Muscle of leg (tissue), 3 donors: ENCODE measurements at regions not wholly inside any gene's neighbourhood (a gene's known extent, or its start where the extent isn't known, plus 50 kb on each side); places are given as distances from the start of the nearest gene placed in this dataset.

Experiments used
- DNase-seq: peaks from one replicate; pipeline ENCODE4 v3.0.0; 2013
- H3K27ac ChIP-seq: one replicate; pipeline ENCODE4 v1.5.1; 2013; ENCODE audit warnings: mild to moderate bottlenecking, low read length, control low read depth
- H3K27me3 ChIP-seq: one replicate; pipeline ENCODE4 v1.6.1; 2013; ENCODE audit warnings: low read length; ENCODE audit not compliant: control insufficient read depth, insufficient read depth
- H3K36me3 ChIP-seq: one replicate; pipeline ENCODE4 v1.6.1; 2013; ENCODE audit warnings: low read length; ENCODE audit not compliant: control insufficient read depth, insufficient read depth
- H3K4me1 ChIP-seq: one replicate; pipeline ENCODE4 v1.6.1; 2013; ENCODE audit warnings: low read length; ENCODE audit not compliant: control insufficient read depth, insufficient read depth
- H3K4me3 ChIP-seq: one replicate; pipeline ENCODE4 v1.5.1; 2013; ENCODE audit warnings: low read length, control low read depth
- H3K9me3 ChIP-seq: replicated peaks from 2 replicates; pipeline ENCODE4 v1.6.1; 2013; ENCODE audit warnings: low read depth, low read length; ENCODE audit not compliant: control insufficient read depth
- WGBS: methylation state at CpG from one replicate; pipeline ENCODE4 v1.1.5; 2013; ENCODE audit warnings: missing lambda C conversion rate; ENCODE audit not compliant: insufficient coverage; 5-methylcytosine and 5-hydroxymethylcytosine counted together

DNA sequence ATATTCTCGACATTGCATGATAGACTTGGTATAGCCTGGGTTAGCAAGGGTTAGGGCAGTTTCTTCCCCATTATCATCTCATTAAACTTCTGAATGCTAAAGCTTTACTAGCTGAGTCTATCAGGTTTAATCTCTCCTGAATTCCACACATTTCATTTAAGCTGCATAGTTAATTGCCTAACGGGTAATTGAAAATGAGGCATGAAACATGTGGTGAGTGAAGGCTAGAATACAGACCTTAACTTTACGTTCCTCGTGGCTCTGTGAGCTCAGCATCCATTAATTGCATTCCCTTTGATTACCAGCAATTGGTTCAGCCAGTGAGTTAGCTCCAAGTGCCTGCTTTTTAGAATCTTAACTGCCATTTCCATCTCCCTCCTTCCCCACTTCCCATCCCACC lies 126.5 kb upstream of the MEX3C start:
- no peak overlapping the region for H3K27ac ChIP-seq
- H3K4me1 ChIP-seq = no peaks in the 10 kb centered on the region
- no peaks in the 10 kb centered on the region for H3K9me3 ChIP-seq
- WGBS = 38% methylated on average over 2 of the region's 4 CpGs
- H3K4me3 ChIP-seq = no peak overlapping the region
- H3K27me3 ChIP-seq = no peaks in the 10 kb centered on the region
- no peaks in the 10 kb centered on the region for H3K36me3 ChIP-seq
- DNase-seq = no peak

GRCh38 chr18:51330148-51330547 lies 132.7 kb upstream of the MEX3C start:
- H3K27ac ChIP-seq = no peak overlapping the region
- no peak overlapping the region for H3K4me3 ChIP-seq
- H3K36me3 ChIP-seq = no peaks in the 10 kb centered on the region
- peak; percentile 29 for DNase-seq
- no peaks in the 10 kb centered on the region for H3K9me3 ChIP-seq
- WGBS = no CpG with 5 or more reads among the region's 4 CpGs
- no peaks in the 10 kb centered on the region for H3K27me3 ChIP-seq
- peaks cover 2% of the 10 kb centered on the region for H3K4me1 ChIP-seq

DNA sequence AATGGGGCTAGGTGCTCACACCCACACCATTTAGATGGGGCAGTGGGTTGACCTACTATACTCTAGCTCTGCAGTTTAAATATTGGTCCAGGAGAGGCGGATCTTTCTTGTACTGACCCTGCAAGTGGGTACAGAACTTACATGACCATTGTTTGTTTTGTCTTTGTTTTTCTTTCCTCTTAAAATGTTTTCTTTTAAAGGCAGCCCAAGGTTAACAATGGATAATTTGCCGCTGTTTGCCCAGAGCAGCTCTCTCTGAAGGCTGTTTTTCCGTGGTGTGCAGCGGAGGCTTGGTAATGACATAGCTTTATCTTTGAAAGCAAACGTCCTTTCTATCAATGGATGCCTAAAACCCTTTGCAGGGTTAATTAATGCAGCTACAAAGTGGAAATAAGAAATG lies 133.3 kb upstream of the MEX3C start:
- Histone ChIP-seq H3K36me3 (no peaks in the 10 kb centered on the region), H3K27ac (no peak overlapping the region), H3K27me3 (no peaks in the 10 kb centered on the region), H3K4me3 (no peak overlapping the region), H3K9me3 (no peaks in the 10 kb centered on the region), H3K4me1 (peaks cover 2% of the 10 kb centered on the region)
- WGBS = 55% methylated on average over 3 of the region's 5 CpGs
- DNase-seq = no peak

GRCh38 chr18:51337406-51337805 lies 139.9 kb upstream of the MEX3C start:
- Histone ChIP-seq H3K9me3 (no peaks in the 10 kb centered on the region), H3K27me3 (no peaks in the 10 kb centered on the region), H3K4me3 (no peak overlapping the region), H3K4me1 (no peaks in the 10 kb centered on the region), H3K27ac (no peak overlapping the region), H3K36me3 (no peaks in the 10 kb centered on the region)
- WGBS = 25% methylated on average over 1 of the region's 2 CpGs
- peak; percentile 23 for DNase-seq

GRCh38 chr18:51339856-51340255 lies 142.4 kb upstream of the MEX3C start:
- WGBS = 50% methylated on average over 1 of the region's 2 CpGs
- H3K4me1 ChIP-seq = no peaks in the 10 kb centered on the region
- no peaks in the 10 kb centered on the region for H3K27me3 ChIP-seq
- H3K4me3 ChIP-seq = no peak overlapping the region
- H3K9me3 ChIP-seq = peaks cover 2% of the 10 kb centered on the region
- H3K27ac ChIP-seq = no peak overlapping the region
- no peak for DNase-seq
- H3K36me3 ChIP-seq = no peaks in the 10 kb centered on the region

GRCh38 chr18:51340332-51340731 lies 142.9 kb upstream of the MEX3C start:
- peaks cover 2% of the 10 kb centered on the region for H3K9me3 ChIP-seq
- no peaks in the 10 kb centered on the region for H3K27me3 ChIP-seq
- DNase-seq = no peak
- no peaks in the 10 kb centered on the region for H3K36me3 ChIP-seq
- 83% methylated on average over 1 of the region's 1 CpG for WGBS
- H3K27ac ChIP-seq = no peak overlapping the region
- H3K4me3 ChIP-seq = no peak overlapping the region
- H3K4me1 ChIP-seq = no peaks in the 10 kb centered on the region

DNA sequence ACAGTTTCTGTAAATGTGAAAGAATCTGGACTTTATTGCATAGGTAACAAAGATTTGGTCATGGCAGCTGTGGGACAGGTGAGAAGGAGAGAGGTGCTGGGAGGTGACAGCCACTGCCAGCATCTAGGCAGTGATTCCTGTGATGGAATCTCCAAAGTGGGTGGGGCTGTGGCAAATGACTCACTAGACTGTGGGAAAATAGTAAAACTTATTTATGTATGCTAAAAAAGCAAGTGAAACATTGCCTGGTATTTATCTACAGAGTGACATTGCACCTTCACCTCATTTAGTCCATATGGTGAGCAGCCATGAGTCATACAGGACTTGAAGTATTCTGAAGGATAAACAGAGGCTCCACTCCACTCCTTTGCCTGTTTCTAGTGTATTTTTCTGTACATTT lies 145.3 kb upstream of the MEX3C start:
- Histone ChIP-seq H3K9me3 (peaks cover 2% of the 10 kb centered on the region), H3K4me3 (no peak overlapping the region), H3K27ac (no peak overlapping the region), H3K4me1 (no peaks in the 10 kb centered on the region), H3K27me3 (no peaks in the 10 kb centered on the region), H3K36me3 (no peaks in the 10 kb centered on the region)
- no peak for DNase-seq

GRCh38 chr18:51345848-51346391 lies 148.4 kb upstream of the MEX3C start:
- no peaks in the 10 kb centered on the region for H3K27me3 ChIP-seq
- H3K36me3 ChIP-seq = no peaks in the 10 kb centered on the region
- no peak overlapping the region for H3K4me3 ChIP-seq
- WGBS = 76% methylated on average over 4 of the region's 5 CpGs
- no peaks in the 10 kb centered on the region for H3K4me1 ChIP-seq
- no peak overlapping the region for H3K27ac ChIP-seq
- no peak for DNase-seq
- H3K9me3 ChIP-seq = peaks cover 2% of the 10 kb centered on the region

DNA sequence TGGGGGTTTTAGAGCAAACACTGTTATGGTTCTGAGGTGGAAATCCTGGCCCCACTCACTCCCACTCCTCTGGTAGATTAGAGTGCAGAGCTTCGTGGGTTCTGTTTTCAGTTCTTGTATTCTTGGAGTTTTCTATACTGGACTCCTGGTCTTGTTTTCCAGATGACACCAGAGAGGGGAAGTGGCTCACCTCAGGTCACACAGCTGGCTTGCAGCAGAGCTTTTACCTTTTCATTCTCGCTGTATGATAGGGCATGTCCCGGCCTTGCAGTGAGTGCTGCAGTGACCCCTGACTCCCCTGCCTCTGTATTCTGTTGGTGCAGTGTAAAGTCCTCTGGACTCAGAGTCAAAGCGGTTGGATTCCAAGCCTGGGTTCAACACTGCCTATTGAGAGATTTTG lies 148.9 kb upstream of the MEX3C start:
- H3K9me3 ChIP-seq = peaks cover 2% of the 10 kb centered on the region
- H3K4me1 ChIP-seq = no peaks in the 10 kb centered on the region
- H3K36me3 ChIP-seq = no peaks in the 10 kb centered on the region
- no peak overlapping the region for H3K27ac ChIP-seq
- no peak for DNase-seq
- H3K27me3 ChIP-seq = no peaks in the 10 kb centered on the region
- H3K4me3 ChIP-seq = no peak overlapping the region
- WGBS = 82% methylated on average over 2 of the region's 4 CpGs

DNA sequence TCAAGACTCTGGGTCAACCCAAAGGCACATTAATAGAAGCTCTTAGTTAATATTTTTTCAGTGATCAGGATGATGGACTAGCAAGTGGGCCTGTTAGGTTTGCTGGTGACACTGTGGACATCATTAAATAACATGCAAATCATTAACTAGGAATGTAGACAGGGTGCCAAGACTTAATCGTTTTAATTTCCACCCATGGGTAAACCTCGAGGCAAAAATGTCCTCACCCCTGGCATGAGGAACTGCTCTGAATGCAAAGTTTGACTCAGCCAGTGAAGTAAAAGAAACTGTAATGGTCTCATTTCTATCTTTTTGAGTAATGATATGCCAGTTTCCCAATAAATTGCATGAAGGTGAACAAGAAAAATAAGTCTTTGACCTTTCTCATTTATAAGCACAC lies 152.6 kb upstream of the MEX3C start:
- DNase-seq = no peak
- WGBS = no CpG with 5 or more reads among the region's 2 CpGs

GRCh38 chr18:51355841-51356240 lies 158.4 kb upstream of the MEX3C start:
- no peaks in the 10 kb centered on the region for H3K4me1 ChIP-seq
- no peaks in the 10 kb centered on the region for H3K36me3 ChIP-seq
- no peaks in the 10 kb centered on the region for H3K9me3 ChIP-seq
- 63% methylated on average over 1 of the region's 2 CpGs for WGBS
- no peak overlapping the region for H3K4me3 ChIP-seq
- no peak overlapping the region for H3K27ac ChIP-seq
- no peak for DNase-seq
- no peaks in the 10 kb centered on the region for H3K27me3 ChIP-seq

More for the DNA sequence above, 152.6 kb upstream of the MEX3C start:
- no peaks in the 10 kb centered on the region for H3K27me3 ChIP-seq
- H3K27ac ChIP-seq = no peak overlapping the region
- H3K9me3 ChIP-seq = no peaks in the 10 kb centered on the region
- no peak overlapping the region for H3K4me3 ChIP-seq
- no peaks in the 10 kb centered on the region for H3K4me1 ChIP-seq
- no peaks in the 10 kb centered on the region for H3K36me3 ChIP-seq
